Osteocyte (in vitro differentiated cells): ENCODE measurements at regions not wholly inside any gene's neighbourhood (a gene's known extent, or its start where the extent isn't known, plus 50 kb on each side); places are given as distances from the start of the nearest gene placed in this dataset.

ENCODE experiments used
- DNase-seq: peaks from one replicate; pipeline ENCODE4 v3.0.0; 2021; ENCODE audit warnings: mixed read lengths; ENCODE audit not compliant: unreplicated experiment; ENCODE audit errors: extremely low spot score
- H3K27ac Mint-ChIP-seq: one replicate; pipeline ENCODE4 v1.8.0; 2021; ENCODE audit warnings: mild to moderate bottlenecking, mixed read lengths; ENCODE audit not compliant: unreplicated experiment
- H3K27me3 Mint-ChIP-seq: one replicate; pipeline ENCODE4 v1.8.0; 2021; ENCODE audit warnings: mixed read lengths; ENCODE audit not compliant: unreplicated experiment
- H3K36me3 Mint-ChIP-seq: one replicate; pipeline ENCODE4 v1.8.0; 2021; ENCODE audit warnings: mixed read lengths; ENCODE audit not compliant: unreplicated experiment
- H3K4me1 Mint-ChIP-seq: one replicate; pipeline ENCODE4 v1.8.0; 2021; ENCODE audit warnings: mixed read lengths; ENCODE audit not compliant: unreplicated experiment
- H3K4me3 Mint-ChIP-seq: one replicate; pipeline ENCODE4 v1.8.0; 2021; ENCODE audit warnings: mild to moderate bottlenecking, moderate library complexity, mixed read lengths; ENCODE audit not compliant: unreplicated experiment
- H3K9me3 Mint-ChIP-seq: one replicate; pipeline ENCODE4 v1.8.0; 2021; ENCODE audit warnings: mixed read lengths; ENCODE audit not compliant: unreplicated experiment
- TF ChIP-seq, protein P1 (sequence below): fragments of 200-600 bp; sonication (generic); IDR thresholded peaks from 2 replicates; pipeline ENCODE4 v1.5.0; 2021; ENCODE audit warnings: antibody characterized with exemption, mild to moderate bottlenecking, moderate library complexity

GRCh38 chr3:176590722-176591121 lies 606.6 kb downstream of the TBL1XR1 start:
- H3K36me3 Mint-ChIP-seq = no peaks in the 10 kb centered on the region
- TF ChIP-seq, protein P1, sequence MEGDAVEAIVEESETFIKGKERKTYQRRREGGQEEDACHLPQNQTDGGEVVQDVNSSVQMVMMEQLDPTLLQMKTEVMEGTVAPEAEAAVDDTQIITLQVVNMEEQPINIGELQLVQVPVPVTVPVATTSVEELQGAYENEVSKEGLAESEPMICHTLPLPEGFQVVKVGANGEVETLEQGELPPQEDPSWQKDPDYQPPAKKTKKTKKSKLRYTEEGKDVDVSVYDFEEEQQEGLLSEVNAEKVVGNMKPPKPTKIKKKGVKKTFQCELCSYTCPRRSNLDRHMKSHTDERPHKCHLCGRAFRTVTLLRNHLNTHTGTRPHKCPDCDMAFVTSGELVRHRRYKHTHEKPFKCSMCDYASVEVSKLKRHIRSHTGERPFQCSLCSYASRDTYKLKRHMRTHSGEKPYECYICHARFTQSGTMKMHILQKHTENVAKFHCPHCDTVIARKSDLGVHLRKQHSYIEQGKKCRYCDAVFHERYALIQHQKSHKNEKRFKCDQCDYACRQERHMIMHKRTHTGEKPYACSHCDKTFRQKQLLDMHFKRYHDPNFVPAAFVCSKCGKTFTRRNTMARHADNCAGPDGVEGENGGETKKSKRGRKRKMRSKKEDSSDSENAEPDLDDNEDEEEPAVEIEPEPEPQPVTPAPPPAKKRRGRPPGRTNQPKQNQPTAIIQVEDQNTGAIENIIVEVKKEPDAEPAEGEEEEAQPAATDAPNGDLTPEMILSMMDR = no peak
- no peak for DNase-seq
- no peak overlapping the region for H3K27ac Mint-ChIP-seq
- H3K27me3 Mint-ChIP-seq = peaks cover 6% of the 10 kb centered on the region
- no peaks in the 10 kb centered on the region for H3K4me1 Mint-ChIP-seq
- no peak overlapping the region for H3K4me3 Mint-ChIP-seq
- no peaks in the 10 kb centered on the region for H3K9me3 Mint-ChIP-seq

GRCh38 chr3:176587089-176587488 lies 610.2 kb downstream of the TBL1XR1 start:
- Mint-ChIP-seq H3K27ac (no peak overlapping the region), H3K4me3 (no peak overlapping the region), H3K4me1 (no peaks in the 10 kb centered on the region), H3K9me3 (no peaks in the 10 kb centered on the region), H3K27me3 (peaks cover 3% of the 10 kb centered on the region), H3K36me3 (no peaks in the 10 kb centered on the region)
- DNase-seq = no peak
- TF ChIP-seq, protein P1 = no peak

GRCh38 chr3:176584413-176585176 lies 612.7 kb downstream of the TBL1XR1 start:
- Mint-ChIP-seq H3K9me3 (no peaks in the 10 kb centered on the region), H3K4me1 (no peaks in the 10 kb centered on the region), H3K27me3 (peaks cover 3% of the 10 kb centered on the region), H3K36me3 (no peaks in the 10 kb centered on the region), H3K4me3 (no peak overlapping the region), H3K27ac (no peak overlapping the region)
- DNase-seq = no peak
- TF ChIP-seq, protein P1 = no peak

- no peak overlapping the region for H3K4me3 Mint-ChIP-seq
- H3K4me1 Mint-ChIP-seq = no peaks in the 10 kb centered on the region
- DNase-seq = no peak
- no peaks in the 10 kb centered on the region for H3K9me3 Mint-ChIP-seq
- H3K27me3 Mint-ChIP-seq = peaks cover 3% of the 10 kb centered on the region
- TF ChIP-seq, protein P1 = no peak
- no peak overlapping the region for H3K27ac Mint-ChIP-seq
- no peaks in the 10 kb centered on the region for H3K36me3 Mint-ChIP-seq
Measured at GRCh38 chr3:176583956-176584355, 613.3 kb downstream of the TBL1XR1 start.

- DNase-seq = no peak
Measured at GRCh38 chr3:176581589-176581988, 615.7 kb downstream of the TBL1XR1 start.

More at GRCh38 chr3:176581589-176581988, 615.7 kb downstream of the TBL1XR1 start:
- Mint-ChIP-seq H3K4me3 (no peak overlapping the region), H3K36me3 (no peaks in the 10 kb centered on the region), H3K27me3 (peaks cover 3% of the 10 kb centered on the region), H3K9me3 (no peaks in the 10 kb centered on the region), H3K4me1 (no peaks in the 10 kb centered on the region), H3K27ac (no peak overlapping the region)
- TF ChIP-seq, protein P1 = no peak
